ENCODE measurements at regions not wholly inside any gene's neighbourhood (a gene's known extent, or its start where the extent isn't known, plus 50 kb on each side); places are given as distances from the start of the nearest gene placed in this dataset.

GRCh38 chr13:90360785-90361184 lies 986.7 kb upstream of the MIR17HG start:
- Histone ChIP-seq H3K9ac (ENCODE audit: insufficient read length) (no peak overlapping the region), H3K27ac (no peak overlapping the region), H3K36me3 (ENCODE audit: insufficient read depth, low read length) (no peaks in the 10 kb centered on the region), H3K4me3 (no peak overlapping the region), H3K9me3 (ENCODE audit: low read depth, low read length) (no peaks in the 10 kb centered on the region)
- no peak for DNase-seq (ENCODE audit: low read depth, low spot score)
- TF ChIP-seq EZH2 (IDR thresholded peaks at IDR 0.05): no peak
- no peak for TF ChIP-seq FOXP2 (optimal IDR thresholded peaks at IDR 0.05; ENCODE audit: control extremely low read depth, extremely low read length, insufficient read depth)
- no peak for TF ChIP-seq POLR2AphosphoS5 (IDR thresholded peaks at IDR 0.05; ENCODE audit: borderline replicate concordance, low read depth, low read length)

DNA sequence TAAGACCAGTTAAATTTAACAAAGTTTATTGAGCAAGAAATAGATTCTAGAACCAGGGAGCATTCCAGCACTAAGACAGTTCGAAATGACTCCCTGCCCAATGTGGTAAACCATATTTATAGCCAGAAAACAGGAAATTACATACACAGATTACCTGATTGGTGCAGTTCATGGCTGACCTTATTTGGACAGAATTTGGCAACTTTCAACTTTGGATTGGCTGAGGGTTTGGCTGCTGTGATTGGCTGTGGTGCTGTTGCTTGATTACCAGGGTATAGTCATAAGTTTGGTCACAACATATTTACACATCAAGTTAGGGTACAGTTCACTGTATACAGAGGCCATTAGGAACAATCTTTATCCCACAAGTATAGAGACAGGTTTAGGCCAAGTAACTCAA lies 984.8 kb upstream of the MIR17HG start:
- Histone ChIP-seq H3K9me3 (ENCODE audit: low read depth, low read length) (no peaks in the 10 kb centered on the region), H3K9ac (ENCODE audit: insufficient read length) (no peak overlapping the region), H3K27ac (no peak overlapping the region), H3K4me3 (no peak overlapping the region), H3K36me3 (ENCODE audit: insufficient read depth, low read length) (no peaks in the 10 kb centered on the region)
- TF ChIP-seq POLR2AphosphoS5 (IDR thresholded peaks at IDR 0.05; ENCODE audit: borderline replicate concordance, low read depth, low read length) (no peak), EZH2 (IDR thresholded peaks at IDR 0.05) (no peak), FOXP2 (optimal IDR thresholded peaks at IDR 0.05; ENCODE audit: control extremely low read depth, extremely low read length, insufficient read depth) (no peak)
- DNase-seq (ENCODE audit: low read depth, low spot score): no peak

- H3K4me3 ChIP-seq: no peak overlapping the region
- TF ChIP-seq EZH2 (IDR thresholded peaks at IDR 0.05): no peak
- TF ChIP-seq POLR2AphosphoS5 (IDR thresholded peaks at IDR 0.05; ENCODE audit: borderline replicate concordance, low read depth, low read length): no peak
- TF ChIP-seq FOXP2 (optimal IDR thresholded peaks at IDR 0.05; ENCODE audit: control extremely low read depth, extremely low read length, insufficient read depth): no peak
- no peak overlapping the region for H3K27ac ChIP-seq
- H3K9me3 ChIP-seq (ENCODE audit: low read depth, low read length): no peaks in the 10 kb centered on the region
- H3K9ac ChIP-seq (ENCODE audit: insufficient read length): no peak overlapping the region
- no peak for DNase-seq (ENCODE audit: low read depth, low spot score)
- no peaks in the 10 kb centered on the region for H3K36me3 ChIP-seq (ENCODE audit: insufficient read depth, low read length)
Measured at GRCh38 chr13:90365130-90365529, 982.4 kb upstream of the MIR17HG start.

DNA sequence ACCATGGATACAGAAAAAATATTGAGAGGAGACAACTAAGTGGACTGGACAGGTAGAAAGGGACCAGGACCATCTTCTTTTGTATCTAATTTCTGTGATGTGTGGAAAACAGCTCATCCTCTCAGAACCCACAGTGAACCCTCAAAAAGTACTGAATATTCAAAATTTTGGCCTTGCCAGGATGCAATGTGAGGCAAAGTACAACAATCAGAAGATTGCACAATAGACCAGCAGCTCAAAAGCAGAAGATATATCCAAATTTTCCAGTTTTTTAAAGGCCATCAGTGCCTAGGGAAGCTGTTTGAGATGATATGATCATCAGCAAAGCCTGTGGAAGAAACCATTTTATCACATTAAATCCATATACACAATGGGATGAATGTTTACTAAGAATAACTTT lies 973.3 kb upstream of the MIR17HG start:
- DNase-seq (ENCODE audit: low read depth, low spot score): no peak
- H3K9me3 ChIP-seq (ENCODE audit: low read depth, low read length): no peaks in the 10 kb centered on the region
- H3K9ac ChIP-seq (ENCODE audit: insufficient read length): no peak overlapping the region
- H3K27ac ChIP-seq: no peak overlapping the region
- TF ChIP-seq POLR2AphosphoS5 (IDR thresholded peaks at IDR 0.05; ENCODE audit: borderline replicate concordance, low read depth, low read length): no peak
- no peak for TF ChIP-seq EZH2 (IDR thresholded peaks at IDR 0.05)
- TF ChIP-seq FOXP2 (optimal IDR thresholded peaks at IDR 0.05; ENCODE audit: control extremely low read depth, extremely low read length, insufficient read depth): no peak
- no peaks in the 10 kb centered on the region for H3K36me3 ChIP-seq (ENCODE audit: insufficient read depth, low read length)
- no peak overlapping the region for H3K4me3 ChIP-seq

DNA sequence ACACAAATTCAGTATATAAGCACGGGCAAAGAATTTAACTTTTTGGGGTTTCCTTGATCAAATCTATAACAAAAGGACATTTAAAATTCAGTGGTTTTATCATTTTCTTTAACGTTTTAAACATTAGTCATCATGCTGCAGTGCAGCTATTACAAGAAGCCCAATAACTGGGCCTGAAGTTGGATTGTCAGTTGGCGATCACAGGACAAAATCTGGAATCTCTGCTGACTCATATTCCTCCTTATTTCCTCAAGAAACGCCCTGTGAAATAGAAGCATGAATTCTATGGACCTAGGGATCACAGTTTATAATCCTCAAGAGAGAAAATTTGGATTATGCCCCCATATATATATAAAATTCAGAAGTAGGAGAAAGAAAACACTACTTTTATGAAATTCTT lies 971.6 kb upstream of the MIR17HG start:
- H3K9me3 ChIP-seq (ENCODE audit: low read depth, low read length): no peaks in the 10 kb centered on the region
- no peak overlapping the region for H3K27ac ChIP-seq
- no peaks in the 10 kb centered on the region for H3K36me3 ChIP-seq (ENCODE audit: insufficient read depth, low read length)
- no peak for DNase-seq (ENCODE audit: low read depth, low spot score)
- no peak overlapping the region for H3K4me3 ChIP-seq
- H3K9ac ChIP-seq (ENCODE audit: insufficient read length): no peak overlapping the region
- TF ChIP-seq POLR2AphosphoS5 (IDR thresholded peaks at IDR 0.05; ENCODE audit: borderline replicate concordance, low read depth, low read length) (no peak), EZH2 (IDR thresholded peaks at IDR 0.05) (no peak), FOXP2 (optimal IDR thresholded peaks at IDR 0.05; ENCODE audit: control extremely low read depth, extremely low read length, insufficient read depth) (no peak)

- no peak overlapping the region for H3K4me3 ChIP-seq
- DNase-seq (ENCODE audit: low read depth, low spot score): no peak
- no peaks in the 10 kb centered on the region for H3K36me3 ChIP-seq (ENCODE audit: insufficient read depth, low read length)
- H3K9ac ChIP-seq (ENCODE audit: insufficient read length): no peak overlapping the region
- TF ChIP-seq POLR2AphosphoS5 (IDR thresholded peaks at IDR 0.05; ENCODE audit: borderline replicate concordance, low read depth, low read length) (no peak), FOXP2 (optimal IDR thresholded peaks at IDR 0.05; ENCODE audit: control extremely low read depth, extremely low read length, insufficient read depth) (no peak), EZH2 (IDR thresholded peaks at IDR 0.05) (no peak)
- no peak overlapping the region for H3K27ac ChIP-seq
- H3K9me3 ChIP-seq (ENCODE audit: low read depth, low read length): no peaks in the 10 kb centered on the region
Measured at GRCh38 chr13:90382425-90382824, 965.1 kb upstream of the MIR17HG start.

- no peak for TF ChIP-seq EZH2 (IDR thresholded peaks at IDR 0.05)
- TF ChIP-seq POLR2AphosphoS5 (IDR thresholded peaks at IDR 0.05; ENCODE audit: borderline replicate concordance, low read depth, low read length): no peak
- TF ChIP-seq FOXP2 (optimal IDR thresholded peaks at IDR 0.05; ENCODE audit: control extremely low read depth, extremely low read length, insufficient read depth): no peak
- Histone ChIP-seq H3K9me3 (ENCODE audit: low read depth, low read length) (no peaks in the 10 kb centered on the region), H3K36me3 (ENCODE audit: insufficient read depth, low read length) (no peaks in the 10 kb centered on the region), H3K9ac (ENCODE audit: insufficient read length) (no peak overlapping the region), H3K4me3 (no peak overlapping the region), H3K27ac (no peak overlapping the region)
- DNase-seq (ENCODE audit: low read depth, low spot score): no peak
Measured at GRCh38 chr13:90385781-90386489, 961.6 kb upstream of the MIR17HG start.

DNA sequence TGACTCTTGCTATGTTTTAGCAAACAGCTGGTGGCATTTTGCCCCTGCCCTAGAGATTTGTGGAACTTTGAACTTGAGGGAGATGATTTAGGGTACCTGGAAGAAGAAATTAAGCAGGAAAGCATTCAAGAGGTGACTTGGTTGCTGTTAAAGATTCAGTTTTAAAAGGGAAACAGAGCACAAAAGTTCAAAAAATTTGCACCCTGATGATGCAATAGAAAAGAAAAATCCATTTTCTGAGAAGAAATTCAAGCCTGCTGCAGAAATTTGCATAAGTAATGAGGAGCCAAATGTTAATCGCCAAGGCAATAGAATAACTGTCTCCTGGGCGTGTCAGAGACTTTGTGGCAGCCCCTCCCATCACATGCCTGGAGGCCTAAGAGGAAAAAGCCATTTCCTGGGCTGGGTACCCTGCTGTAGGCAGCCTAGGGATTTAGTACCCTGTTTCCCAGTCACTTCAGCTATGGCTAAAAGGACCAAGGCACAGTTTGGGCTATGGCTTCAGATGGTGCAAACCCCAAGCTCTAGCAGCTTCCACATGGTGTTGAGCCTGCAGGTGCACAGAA lies 958.5 kb upstream of the MIR17HG start:
- H3K4me3 ChIP-seq: no peak overlapping the region
- DNase-seq (ENCODE audit: low read depth, low spot score): no peak
- no peak overlapping the region for H3K27ac ChIP-seq
- H3K36me3 ChIP-seq (ENCODE audit: insufficient read depth, low read length): no peaks in the 10 kb centered on the region
- no peak overlapping the region for H3K9ac ChIP-seq (ENCODE audit: insufficient read length)
- H3K9me3 ChIP-seq (ENCODE audit: low read depth, low read length): no peaks in the 10 kb centered on the region
- TF ChIP-seq FOXP2 (optimal IDR thresholded peaks at IDR 0.05; ENCODE audit: control extremely low read depth, extremely low read length, insufficient read depth) (no peak), POLR2AphosphoS5 (IDR thresholded peaks at IDR 0.05; ENCODE audit: borderline replicate concordance, low read depth, low read length) (no peak), EZH2 (IDR thresholded peaks at IDR 0.05) (no peak)
